ENCODE measurements at regions not wholly inside any gene's neighbourhood (a gene's known extent, or its start where the extent isn't known, plus 50 kb on each side); places are given as distances from the start of the nearest gene placed in this dataset.

GRCh38 chr2:128501700-128502099 lies 183.0 kb upstream of the HS6ST1 start:
- DNase-seq: no peak
- intact Hi-C loops (cut with DNase I, micrococcal nuclease): no loop called here
- no peaks in the 10 kb centered on the region for H3K36me3 Mint-ChIP-seq (ENCODE audit: low read depth)
- CTCF ChIA-PET: no interaction called here
- no peak for TF ChIP-seq CTCF (IDR thresholded peaks at IDR 0.05)
- H3K9me3 ChIP-seq (ENCODE audit: control insufficient read depth in 1 of 2, insufficient read depth in 1 of 2, low read length in 2 of 2): no peaks in the 10 kb centered on the region
- POLR2A ChIA-PET: no interaction called here
- no peaks in the 10 kb centered on the region for H3K27me3 Mint-ChIP-seq
- H3K27me3 ChIP-seq (ENCODE audit: control insufficient read depth in 1 of 2, insufficient read depth in 2 of 2, low read length in 2 of 2): no peaks in the 10 kb centered on the region
- ATAC-seq (ENCODE audit: poor library complexity): no peak
- H3K27ac Mint-ChIP-seq: no peak overlapping the region
- H3K4me3 Mint-ChIP-seq: no peak overlapping the region
- no peak overlapping the region for H3K27ac ChIP-seq (ENCODE audit: low read depth in 1 of 2, low read length in 2 of 2)
- H3K4me1 ChIP-seq (ENCODE audit: insufficient read depth, low read length): no peaks in the 10 kb centered on the region
- H3K4me1 Mint-ChIP-seq (ENCODE audit: low read depth): no peaks in the 10 kb centered on the region
- no peaks in the 10 kb centered on the region for H3K9me3 Mint-ChIP-seq
- H3K4me3 ChIP-seq (ENCODE audit: low read length): no peak overlapping the region
- no peaks in the 10 kb centered on the region for H3K36me3 ChIP-seq (ENCODE audit: insufficient read depth, low read length)

GRCh38 chr2:128502200-128502599 lies 183.5 kb upstream of the HS6ST1 start:
- no peaks in the 10 kb centered on the region for H3K36me3 ChIP-seq (ENCODE audit: insufficient read depth, low read length)

GRCh38 chr2:128502638-128503246 lies 184.1 kb upstream of the HS6ST1 start:
- Histone ChIP-seq H3K27me3 (ENCODE audit: control insufficient read depth in 1 of 2, insufficient read depth in 2 of 2, low read length in 2 of 2) (no peaks in the 10 kb centered on the region), H3K36me3 (ENCODE audit: insufficient read depth, low read length) (no peaks in the 10 kb centered on the region), H3K4me1 (ENCODE audit: insufficient read depth, low read length) (no peaks in the 10 kb centered on the region), H3K27ac (ENCODE audit: low read depth in 1 of 2, low read length in 2 of 2) (no peak overlapping the region), H3K4me3 (ENCODE audit: low read length) (no peak overlapping the region), H3K9me3 (ENCODE audit: control insufficient read depth in 1 of 2, insufficient read depth in 1 of 2, low read length in 2 of 2) (no peaks in the 10 kb centered on the region)
- TF ChIP-seq CTCF (IDR thresholded peaks at IDR 0.05): no peak
- CTCF ChIA-PET: no interaction called here
- Mint-ChIP-seq H3K4me1 (ENCODE audit: low read depth) (no peaks in the 10 kb centered on the region), H3K36me3 (ENCODE audit: low read depth) (no peaks in the 10 kb centered on the region), H3K4me3 (no peak overlapping the region), H3K27ac (no peak overlapping the region), H3K9me3 (no peaks in the 10 kb centered on the region), H3K27me3 (no peaks in the 10 kb centered on the region)
- ATAC-seq (ENCODE audit: poor library complexity): no peak
- no peak for DNase-seq
- POLR2A ChIA-PET: no interaction called here
- intact Hi-C loops (cut with DNase I, micrococcal nuclease): no loop called here

More at GRCh38 chr2:128502200-128502599, 183.5 kb upstream of the HS6ST1 start:
- no peak overlapping the region for H3K27ac Mint-ChIP-seq
- H3K36me3 Mint-ChIP-seq (ENCODE audit: low read depth): no peaks in the 10 kb centered on the region
- no peak for TF ChIP-seq CTCF (IDR thresholded peaks at IDR 0.05)
- no peak overlapping the region for H3K4me3 Mint-ChIP-seq
- H3K27me3 Mint-ChIP-seq: no peaks in the 10 kb centered on the region
- Histone ChIP-seq H3K9me3 (ENCODE audit: control insufficient read depth in 1 of 2, insufficient read depth in 1 of 2, low read length in 2 of 2) (no peaks in the 10 kb centered on the region), H3K4me3 (ENCODE audit: low read length) (no peak overlapping the region), H3K27ac (ENCODE audit: low read depth in 1 of 2, low read length in 2 of 2) (no peak overlapping the region), H3K4me1 (ENCODE audit: insufficient read depth, low read length) (no peaks in the 10 kb centered on the region), H3K27me3 (ENCODE audit: control insufficient read depth in 1 of 2, insufficient read depth in 2 of 2, low read length in 2 of 2) (no peaks in the 10 kb centered on the region)
- intact Hi-C loops (cut with DNase I, micrococcal nuclease): no loop called here
- no peak for ATAC-seq (ENCODE audit: poor library complexity)
- ChIA-PET POLR2A (no interaction called here), CTCF (no interaction called here)
- DNase-seq: no peak
- H3K4me1 Mint-ChIP-seq (ENCODE audit: low read depth): no peaks in the 10 kb centered on the region
- no peaks in the 10 kb centered on the region for H3K9me3 Mint-ChIP-seq

Data from CD4-positive, alpha-beta T cell (primary cell).